Breast epithelium (tissue), 4 donors: ENCODE measurements at regions not wholly inside any gene's neighbourhood (a gene's known extent, or its start where the extent isn't known, plus 50 kb on each side); places are given as distances from the start of the nearest gene placed in this dataset.

ENCODE experiments used
- DNase-seq, 2 donors: peaks; one replicate each; pipeline ENCODE4 v3.0.0-alpha.2; 2019; ENCODE audit warnings: low spot score in 2 of 2
- H3K27ac ChIP-seq, 2 donors: fragments of 200-600 bp; sonication (generic) in 1 of 2; one replicate each; pipeline ENCODE4 v1.5.1; 2016 to 2019; ENCODE audit warnings: mild to moderate bottlenecking in 1 of 2
- H3K27me3 ChIP-seq, 2 donors: fragments of 200-600 bp; sonication (generic) in 1 of 2; one replicate each; pipeline versions ENCODE4 v1.5.1 to v1.6.0; 2017 to 2019; ENCODE audit warnings: control low read depth in 1 of 2, mild to moderate bottlenecking in 1 of 2
- H3K36me3 ChIP-seq: fragments of 200-600 bp; one replicate; pipeline ENCODE4 v1.5.1; 2019
- H3K4me1 ChIP-seq, 2 donors: fragments of 200-600 bp; sonication (generic); one replicate each; pipeline ENCODE4 v1.5.1; 2016 to 2019; ENCODE audit warnings: control low read depth in 1 of 2
- H3K4me3 ChIP-seq, 3 donors: fragments of 200-600 bp; sonication (generic); 1 replicate in 2 of 3; 2 replicates in 1 of 3; pipeline ENCODE4 v1.5.1; 2016 to 2019; ENCODE audit warnings: mild to moderate bottlenecking in 3 of 3, moderate library complexity in 2 of 3
- H3K9me3 ChIP-seq, 2 donors: fragments of 200-600 bp; sonication (generic) in 1 of 2; one replicate each; pipeline ENCODE4 v1.5.1; 2016 to 2019; ENCODE audit warnings: control low read depth in 1 of 2
- CTCF ChIP-seq, 3 donors: fragments of 450-650 bp; IDR thresholded peaks; one replicate each; pipeline ENCODE4 v1.5.1; 2016 to 2017; ENCODE audit warnings: antibody characterized with exemption in 3 of 3, mild to moderate bottlenecking in 3 of 3, moderate library complexity in 3 of 3
- POLR2A ChIP-seq: fragments of 450-650 bp; IDR thresholded peaks from one replicate; pipeline ENCODE4 v1.6.1; 2016; ENCODE audit warnings: antibody characterized with exemption, mild to moderate bottlenecking, moderate library complexity
- POLR2AphosphoS5 ChIP-seq, 3 donors: sonication (generic); formaldehyde crosslinking; IDR thresholded peaks; one replicate each; pipeline ENCODE4 v1.6.1; 2017; ENCODE audit warnings: antibody characterized with exemption in 3 of 3
- intact Hi-C: fragments of 100-400 bp; cut with DNase I; formaldehyde crosslinking; loops from one replicate; pipeline ENCODE4 v1.15.1; 2023; ENCODE audit warnings: low total_unique reads

GRCh38 chr2:180763263-180763989, 217.0 kb upstream of the UBE2E3 start:
- Histone ChIP-seq H3K9me3 (no peaks in the 10 kb centered on the region), H3K4me3 (no peak overlapping the region), H3K27ac (no peak overlapping the region), H3K27me3 (no peaks in the 10 kb centered on the region), H3K36me3 (no peaks in the 10 kb centered on the region), H3K4me1 (no peaks in the 10 kb centered on the region)
- TF ChIP-seq POLR2AphosphoS5 (IDR thresholded peaks at IDR 0.05) (no peak), CTCF (IDR thresholded peaks at IDR 0.05) (no peak), POLR2A (no peak)
- DNase-seq = no peak
- intact Hi-C loops = loop anchor here (10.0 kb wide), 1 partner anchor 1641 kb away; no protein-coding TSS in a partner anchor

GRCh38 chr2:180761224-180761623, 219.2 kb upstream of the UBE2E3 start:
- H3K27me3 ChIP-seq = no peaks in the 10 kb centered on the region
- no peaks in the 10 kb centered on the region for H3K4me1 ChIP-seq
- no peak for TF ChIP-seq POLR2AphosphoS5 (IDR thresholded peaks at IDR 0.05)
- no peak for TF ChIP-seq POLR2A
- no peak overlapping the region for H3K27ac ChIP-seq
- intact Hi-C loops = loop anchor here (10.0 kb wide), 1 partner anchor 1644 kb away; no protein-coding TSS in a partner anchor
- H3K4me3 ChIP-seq = no peak overlapping the region
- no peak for DNase-seq
- H3K36me3 ChIP-seq = no peaks in the 10 kb centered on the region
- H3K9me3 ChIP-seq = no peaks in the 10 kb centered on the region

DNA sequence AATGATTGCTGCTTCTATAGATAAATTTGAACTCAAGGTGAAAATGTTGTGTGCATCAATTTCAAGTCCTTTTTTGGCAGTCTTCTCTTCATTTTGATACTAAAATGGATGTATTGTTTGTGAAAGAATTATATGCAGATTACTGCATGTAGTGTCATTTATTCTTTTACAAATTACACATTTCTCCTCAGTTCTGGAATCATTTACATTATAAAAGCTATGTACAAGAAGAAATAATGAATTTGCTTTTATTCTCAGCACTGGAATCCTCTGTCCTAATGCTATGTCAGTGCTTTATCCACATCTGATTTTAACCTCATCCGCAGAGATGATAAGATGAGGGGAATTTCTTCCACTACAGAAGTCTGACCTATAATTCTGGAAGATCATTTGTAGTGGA, 220.8 kb upstream of the UBE2E3 start:
- Histone ChIP-seq H3K4me3 (no peak overlapping the region), H3K36me3 (no peaks in the 10 kb centered on the region), H3K4me1 (no peaks in the 10 kb centered on the region), H3K9me3 (no peaks in the 10 kb centered on the region), H3K27ac (no peak overlapping the region), H3K27me3 (no peaks in the 10 kb centered on the region)
- intact Hi-C loops = loop anchor here (10.0 kb wide), 1 partner anchor 1645 kb away; no protein-coding TSS in a partner anchor
- DNase-seq = no peak
- TF ChIP-seq CTCF (IDR thresholded peaks at IDR 0.05) = no peak
- TF ChIP-seq POLR2AphosphoS5 (IDR thresholded peaks at IDR 0.05) = no peak
- TF ChIP-seq POLR2A = no peak

GRCh38 chr2:180753809-180754761, 226.3 kb upstream of the UBE2E3 start:
- Histone ChIP-seq H3K4me1 (no peaks in the 10 kb centered on the region), H3K27ac (no peak overlapping the region), H3K4me3 (no peak overlapping the region), H3K36me3 (no peaks in the 10 kb centered on the region), H3K9me3 (no peaks in the 10 kb centered on the region), H3K27me3 (no peaks in the 10 kb centered on the region)
- TF ChIP-seq POLR2A = no peak
- no peak for TF ChIP-seq CTCF (IDR thresholded peaks at IDR 0.05)
- TF ChIP-seq POLR2AphosphoS5 (IDR thresholded peaks at IDR 0.05) = no peak
- intact Hi-C loops = no loop called here
- DNase-seq = no peak

- no peak for DNase-seq
- intact Hi-C loops = no loop called here
- Histone ChIP-seq H3K27me3 (no peaks in the 10 kb centered on the region), H3K9me3 (no peaks in the 10 kb centered on the region), H3K27ac (no peak overlapping the region), H3K4me1 (no peaks in the 10 kb centered on the region), H3K36me3 (no peaks in the 10 kb centered on the region), H3K4me3 (no peak overlapping the region)
- TF ChIP-seq POLR2A (no peak), POLR2AphosphoS5 (IDR thresholded peaks at IDR 0.05) (no peak), CTCF (IDR thresholded peaks at IDR 0.05) (no peak)
These were observed 229.0 kb upstream of the UBE2E3 start for GRCh38 chr2:180751306-180751920.
